CD4-positive, alpha-beta memory T cell (primary cell): ENCODE measurements at regions not wholly inside any gene's neighbourhood (a gene's known extent, or its start where the extent isn't known, plus 50 kb on each side); places are given as distances from the start of the nearest gene placed in this dataset.

Source experiments
- CTCF ChIA-PET: fragments of 350-600 bp; sonication (Branson Sonifier 250); formaldehyde crosslinking; loops from one replicate; lab custom pipeline; 2021; ENCODE audit warnings: inconsistent platforms; ENCODE audit not compliant: partially characterized antibody; lab: Charles Lee
- POLR2A ChIA-PET: fragments of 350-600 bp; sonication (Branson Sonifier 250); formaldehyde crosslinking; loops from one replicate; lab custom pipeline; 2021; ENCODE audit not compliant: partially characterized antibody; lab: Charles Lee
- DNase-seq, 5 donors: peaks; one replicate each; pipeline versions ENCODE4 v3.0.0 to v3.0.0-alpha.2; 2020 to 2022; ENCODE audit warnings: mixed read lengths in 1 of 5
- H3K27ac ChIP-seq: one replicate; pipeline ENCODE4 v1.7.0; 2013; ENCODE audit warnings: low read depth, low read length
- H3K27me3 ChIP-seq: 2 replicates; pipeline ENCODE4 v1.7.0; 2013; ENCODE audit warnings: mild to moderate bottlenecking, low read length, moderate library complexity; ENCODE audit not compliant: insufficient read depth
- H3K36me3 ChIP-seq: 2 replicates; pipeline ENCODE4 v1.7.0; 2013; ENCODE audit warnings: mild to moderate bottlenecking, low read length, moderate library complexity; ENCODE audit not compliant: insufficient read depth
- H3K4me1 ChIP-seq: 2 replicates; pipeline ENCODE4 v1.7.0; 2013; ENCODE audit warnings: mild to moderate bottlenecking, low read length, moderate library complexity; ENCODE audit not compliant: insufficient read depth
- H3K4me3 ChIP-seq, 2 donors: one replicate each; pipeline ENCODE4 v1.7.0; 2013; ENCODE audit warnings: low read length in 2 of 2, mild to moderate bottlenecking in 1 of 2
- H3K9me3 ChIP-seq, 2 donors: one replicate each; pipeline ENCODE4 v1.7.0; 2013; ENCODE audit warnings: low read length in 2 of 2, control low read depth in 1 of 2; ENCODE audit not compliant: control insufficient read depth in 1 of 2
- H3K27ac Mint-ChIP-seq, 7 donors: one replicate each; pipeline ENCODE4 v1.8.0; 2020 to 2021; ENCODE audit warnings: mixed read lengths in 7 of 7, mild to moderate bottlenecking in 6 of 7, inconsistent platforms in 3 of 7, moderate library complexity in 3 of 7
- H3K27me3 Mint-ChIP-seq, 2 donors: one replicate each; pipeline ENCODE4 v1.8.0; 2020 to 2021; ENCODE audit warnings: mixed read lengths in 2 of 2
- H3K36me3 Mint-ChIP-seq, 2 donors: one replicate each; pipeline ENCODE4 v1.8.0; 2020 to 2021; ENCODE audit warnings: mixed read lengths in 2 of 2, inconsistent platforms in 1 of 2, mild to moderate bottlenecking in 1 of 2
- H3K4me1 Mint-ChIP-seq, 4 donors: one replicate each; pipeline ENCODE4 v1.8.0; 2020 to 2021; ENCODE audit warnings: mixed read lengths in 4 of 4, mild to moderate bottlenecking in 1 of 4
- H3K4me3 Mint-ChIP-seq, 8 donors: one replicate each; pipeline ENCODE4 v1.8.0; 2020 to 2021; ENCODE audit warnings: mixed read lengths in 8 of 8, mild to moderate bottlenecking in 7 of 8, moderate library complexity in 6 of 8, inconsistent platforms in 3 of 8
- H3K9me3 Mint-ChIP-seq, 8 donors: one replicate each; pipeline ENCODE4 v1.8.0; 2020 to 2021; ENCODE audit warnings: mixed read lengths in 8 of 8, mild to moderate bottlenecking in 5 of 8, inconsistent platforms in 3 of 8, moderate library complexity in 1 of 8
- intact Hi-C: fragments of 100-400 bp; cut with micrococcal nuclease; formaldehyde crosslinking; loops from one replicate; pipeline ENCODE4 v1.15.1; 2023

GRCh38 chr14:44771496-44771895, 190.3 kb downstream of the KLHL28 start:
- H3K36me3 Mint-ChIP-seq: no peaks in the 10 kb centered on the region
- ChIA-PET CTCF (no interaction called here), POLR2A (no interaction called here)
- H3K4me3 Mint-ChIP-seq: no peak overlapping the region
- peaks cover 0 to 3% (median 0%) of the 10 kb centered on the region in 8 donors for H3K9me3 Mint-ChIP-seq
- intact Hi-C loops: no loop called here
- Histone ChIP-seq H3K9me3 (no peaks in the 10 kb centered on the region), H3K4me1 (no peaks in the 10 kb centered on the region), H3K36me3 (no peaks in the 10 kb centered on the region), H3K4me3 (no peak overlapping the region), H3K27me3 (no peaks in the 10 kb centered on the region), H3K27ac (no peak overlapping the region)
- no peak overlapping the region for H3K27ac Mint-ChIP-seq
- H3K4me1 Mint-ChIP-seq: no peaks in the 10 kb centered on the region
- DNase-seq: no peak
- H3K27me3 Mint-ChIP-seq: peaks cover 0 to 4% of the 10 kb centered on the region in 2 donors

- Mint-ChIP-seq H3K27ac (no peak overlapping the region), H3K4me1 (no peaks in the 10 kb centered on the region), H3K9me3 (peaks cover 0 to 3% (median 0%) of the 10 kb centered on the region in 8 donors), H3K27me3 (peaks cover 2 to 4% of the 10 kb centered on the region in 2 donors), H3K4me3 (no peak overlapping the region), H3K36me3 (no peaks in the 10 kb centered on the region)
- ChIA-PET POLR2A (no interaction called here), CTCF (no interaction called here)
- Histone ChIP-seq H3K27me3 (no peaks in the 10 kb centered on the region), H3K27ac (no peak overlapping the region), H3K4me1 (no peaks in the 10 kb centered on the region), H3K9me3 (no peaks in the 10 kb centered on the region), H3K36me3 (no peaks in the 10 kb centered on the region), H3K4me3 (no peak overlapping the region)
- DNase-seq: no peak
- intact Hi-C loops: no loop called here
Observed at GRCh38 chr14:44770201-44770600, 191.5 kb downstream of the KLHL28 start.

GRCh38 chr14:44768935-44769334, 192.8 kb downstream of the KLHL28 start:
- Histone ChIP-seq H3K27ac (no peak overlapping the region), H3K27me3 (no peaks in the 10 kb centered on the region), H3K4me1 (no peaks in the 10 kb centered on the region), H3K4me3 (no peak overlapping the region), H3K9me3 (no peaks in the 10 kb centered on the region), H3K36me3 (no peaks in the 10 kb centered on the region)
- H3K9me3 Mint-ChIP-seq: peaks cover 0 to 3% (median 0%) of the 10 kb centered on the region in 8 donors
- H3K4me3 Mint-ChIP-seq: no peak overlapping the region
- no peak for DNase-seq
- H3K27me3 Mint-ChIP-seq: peaks cover 2 to 4% of the 10 kb centered on the region in 2 donors
- intact Hi-C loops: no loop called here
- ChIA-PET CTCF (no interaction called here), POLR2A (no interaction called here)
- no peaks in the 10 kb centered on the region for H3K36me3 Mint-ChIP-seq
- H3K27ac Mint-ChIP-seq: no peak overlapping the region
- no peaks in the 10 kb centered on the region for H3K4me1 Mint-ChIP-seq

DNA sequence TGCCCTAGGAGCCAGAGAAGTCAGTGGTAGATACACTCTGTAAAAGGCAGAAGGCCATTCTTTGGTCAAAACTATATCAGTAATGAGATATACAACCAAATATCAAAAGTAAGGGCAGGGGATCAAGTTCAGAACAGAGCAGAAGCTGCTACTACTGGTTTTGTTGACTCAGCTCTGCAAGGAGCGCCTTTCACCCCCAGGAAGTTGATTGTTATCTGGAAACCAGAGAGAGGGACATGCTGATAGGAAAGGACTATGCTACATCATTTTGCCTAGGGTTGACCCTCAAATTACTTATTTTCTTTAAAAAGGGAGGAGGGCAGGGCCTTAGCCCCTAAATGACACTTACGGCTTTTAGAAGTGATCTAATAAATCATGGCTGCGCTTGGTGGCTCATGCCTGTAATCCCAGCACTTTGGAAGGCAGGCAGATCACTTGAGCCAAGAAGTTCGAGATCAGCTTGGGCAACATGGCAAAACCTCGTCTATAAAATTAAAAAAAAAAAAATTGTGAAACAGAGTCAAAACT, 194.0 kb downstream of the KLHL28 start:
- H3K27ac Mint-ChIP-seq: no peak overlapping the region
- H3K4me3 ChIP-seq: no peak overlapping the region
- peaks cover 0 to 1% (median 0%) of the 10 kb centered on the region in 8 donors for H3K9me3 Mint-ChIP-seq
- H3K4me3 Mint-ChIP-seq: no peak overlapping the region
- POLR2A ChIA-PET: no interaction called here
- no peaks in the 10 kb centered on the region for H3K4me1 Mint-ChIP-seq
- peaks cover 4% of the 10 kb centered on the region in 2 donors for H3K27me3 Mint-ChIP-seq
- H3K36me3 Mint-ChIP-seq: no peaks in the 10 kb centered on the region
- no peaks in the 10 kb centered on the region for H3K27me3 ChIP-seq
- no peaks in the 10 kb centered on the region for H3K9me3 ChIP-seq
- no peaks in the 10 kb centered on the region for H3K36me3 ChIP-seq
- intact Hi-C loops: no loop called here
- no peak overlapping the region for H3K27ac ChIP-seq
- CTCF ChIA-PET: no interaction called here
- no peak for DNase-seq
- no peaks in the 10 kb centered on the region for H3K4me1 ChIP-seq

DNA sequence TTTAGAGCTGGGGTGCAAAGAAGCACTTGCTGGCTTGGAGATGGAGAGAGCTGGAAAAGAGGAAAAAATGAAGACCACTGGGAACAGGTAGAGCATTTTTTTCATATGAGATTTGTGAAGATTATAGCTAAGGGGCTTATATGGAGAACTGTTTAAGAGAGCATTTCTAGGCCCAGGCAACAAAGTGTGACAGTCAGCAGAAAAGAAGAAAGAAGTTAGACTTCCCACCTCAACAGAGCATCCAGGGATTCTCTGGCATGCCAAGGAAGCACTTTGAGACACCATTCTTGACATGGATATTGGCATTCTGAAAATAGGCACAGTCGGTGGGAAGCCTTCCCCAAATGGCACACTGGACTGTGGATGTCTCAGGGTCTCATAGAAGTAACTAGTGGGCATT, 195.5 kb downstream of the KLHL28 start:
- intact Hi-C loops: no loop called here
- Mint-ChIP-seq H3K4me3 (no peak overlapping the region), H3K9me3 (no peaks in the 10 kb centered on the region), H3K36me3 (no peaks in the 10 kb centered on the region), H3K27me3 (peaks cover 4% of the 10 kb centered on the region in 2 donors), H3K4me1 (no peaks in the 10 kb centered on the region), H3K27ac (no peak overlapping the region)
- Histone ChIP-seq H3K9me3 (no peaks in the 10 kb centered on the region), H3K4me1 (no peaks in the 10 kb centered on the region), H3K4me3 (no peak overlapping the region), H3K27ac (no peak overlapping the region), H3K27me3 (no peaks in the 10 kb centered on the region), H3K36me3 (no peaks in the 10 kb centered on the region)
- CTCF ChIA-PET: no interaction called here
- no peak for DNase-seq
- POLR2A ChIA-PET: no interaction called here

- no peak overlapping the region for H3K27ac Mint-ChIP-seq
- no peak overlapping the region for H3K4me3 Mint-ChIP-seq
- intact Hi-C loops: no loop called here
Observed at GRCh38 chr14:44763356-44763755, 198.4 kb downstream of the KLHL28 start.

DNA sequence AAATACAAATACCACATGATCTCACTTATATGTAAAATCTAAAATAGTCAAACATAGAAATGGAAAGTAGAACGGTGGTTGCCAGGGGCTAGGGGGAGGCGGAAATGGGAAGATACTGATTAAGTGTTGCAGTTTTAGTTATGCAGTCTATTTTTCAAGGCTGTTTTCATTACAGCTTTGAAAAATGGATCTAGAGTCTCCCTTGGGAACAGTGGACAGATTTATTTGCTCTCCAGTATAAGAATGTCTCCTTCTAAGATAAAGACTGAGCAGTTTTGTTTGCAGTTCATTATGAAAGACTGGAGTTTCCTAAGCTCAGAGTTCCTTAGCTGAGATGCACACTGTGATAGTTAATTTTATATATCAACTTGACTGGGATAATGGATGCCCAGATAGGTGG, 202.5 kb downstream of the KLHL28 start:
- H3K4me3 Mint-ChIP-seq: no peak overlapping the region
- ChIA-PET POLR2A (no interaction called here), CTCF (no interaction called here)
- no peaks in the 10 kb centered on the region for H3K27me3 ChIP-seq
- H3K36me3 Mint-ChIP-seq: no peaks in the 10 kb centered on the region
- H3K9me3 ChIP-seq: no peaks in the 10 kb centered on the region
- no peaks in the 10 kb centered on the region for H3K36me3 ChIP-seq
- intact Hi-C loops: no loop called here
- no peak overlapping the region for H3K27ac Mint-ChIP-seq
- peaks cover 0 to 2% of the 10 kb centered on the region in 2 donors for H3K27me3 Mint-ChIP-seq
- DNase-seq: no peak
- H3K4me1 Mint-ChIP-seq: no peaks in the 10 kb centered on the region
- no peak overlapping the region for H3K27ac ChIP-seq
- H3K4me3 ChIP-seq: no peak overlapping the region
- no peaks in the 10 kb centered on the region for H3K9me3 Mint-ChIP-seq
- no peaks in the 10 kb centered on the region for H3K4me1 ChIP-seq

More at GRCh38 chr14:44763356-44763755, 198.4 kb downstream of the KLHL28 start:
- no peaks in the 10 kb centered on the region for H3K27me3 ChIP-seq
- Mint-ChIP-seq H3K36me3 (no peaks in the 10 kb centered on the region), H3K9me3 (no peaks in the 10 kb centered on the region), H3K4me1 (no peaks in the 10 kb centered on the region), H3K27me3 (peaks cover 2 to 4% of the 10 kb centered on the region in 2 donors)
- no peaks in the 10 kb centered on the region for H3K36me3 ChIP-seq
- no peak overlapping the region for H3K4me3 ChIP-seq
- no peak for DNase-seq
- CTCF ChIA-PET: no interaction called here
- H3K4me1 ChIP-seq: no peaks in the 10 kb centered on the region
- H3K9me3 ChIP-seq: no peaks in the 10 kb centered on the region
- POLR2A ChIA-PET: no interaction called here
- H3K27ac ChIP-seq: no peak overlapping the region

DNA sequence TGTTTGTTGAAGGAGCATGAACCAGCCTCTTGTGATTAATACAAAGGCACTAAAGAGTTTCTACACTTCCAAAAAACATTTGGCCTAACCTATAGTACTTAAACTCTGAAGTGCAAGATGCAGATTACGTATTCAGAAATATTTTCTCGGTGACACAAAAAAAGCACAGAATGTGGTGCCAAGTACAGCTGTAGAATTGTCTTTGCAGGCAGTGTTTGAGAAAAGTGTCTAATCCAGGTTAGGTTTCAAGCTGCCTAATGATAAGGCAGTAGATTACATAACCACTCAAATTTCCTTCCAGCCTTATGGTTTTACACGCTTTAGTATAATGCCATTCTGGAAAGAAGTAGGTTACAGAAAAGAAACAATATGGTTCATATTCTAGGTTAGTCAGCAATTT, 205.2 kb downstream of the KLHL28 start:
- Mint-ChIP-seq H3K4me3 (no peak overlapping the region), H3K36me3 (no peaks in the 10 kb centered on the region), H3K27ac (no peak overlapping the region), H3K9me3 (no peaks in the 10 kb centered on the region), H3K27me3 (no peaks in the 10 kb centered on the region), H3K4me1 (no peaks in the 10 kb centered on the region)
- intact Hi-C loops: no loop called here
- ChIA-PET CTCF (no interaction called here), POLR2A (no interaction called here)
- no peak overlapping the region for H3K27ac ChIP-seq
- no peaks in the 10 kb centered on the region for H3K9me3 ChIP-seq
- no peaks in the 10 kb centered on the region for H3K4me1 ChIP-seq
- DNase-seq: no peak
- no peaks in the 10 kb centered on the region for H3K27me3 ChIP-seq
- no peak overlapping the region for H3K4me3 ChIP-seq
- no peaks in the 10 kb centered on the region for H3K36me3 ChIP-seq
